Umbilical cord (tissue), 1 donor: ENCODE measurements at regions not wholly inside any gene's neighbourhood (a gene's known extent, or its start where the extent isn't known, plus 50 kb on each side); places are given as distances from the start of the nearest gene placed in this dataset.
"Not testable (repeated sequence)": the region's sequence is repeated elsewhere in the genome, so short reads cannot be mapped to it uniquely, and the experiment has no call there.

ENCODE experiments used
- DNase-seq: peaks from one replicate; pipeline ENCODE4 v3.0.0-alpha.2; 2015; ENCODE audit warnings: low spot score

DNA sequence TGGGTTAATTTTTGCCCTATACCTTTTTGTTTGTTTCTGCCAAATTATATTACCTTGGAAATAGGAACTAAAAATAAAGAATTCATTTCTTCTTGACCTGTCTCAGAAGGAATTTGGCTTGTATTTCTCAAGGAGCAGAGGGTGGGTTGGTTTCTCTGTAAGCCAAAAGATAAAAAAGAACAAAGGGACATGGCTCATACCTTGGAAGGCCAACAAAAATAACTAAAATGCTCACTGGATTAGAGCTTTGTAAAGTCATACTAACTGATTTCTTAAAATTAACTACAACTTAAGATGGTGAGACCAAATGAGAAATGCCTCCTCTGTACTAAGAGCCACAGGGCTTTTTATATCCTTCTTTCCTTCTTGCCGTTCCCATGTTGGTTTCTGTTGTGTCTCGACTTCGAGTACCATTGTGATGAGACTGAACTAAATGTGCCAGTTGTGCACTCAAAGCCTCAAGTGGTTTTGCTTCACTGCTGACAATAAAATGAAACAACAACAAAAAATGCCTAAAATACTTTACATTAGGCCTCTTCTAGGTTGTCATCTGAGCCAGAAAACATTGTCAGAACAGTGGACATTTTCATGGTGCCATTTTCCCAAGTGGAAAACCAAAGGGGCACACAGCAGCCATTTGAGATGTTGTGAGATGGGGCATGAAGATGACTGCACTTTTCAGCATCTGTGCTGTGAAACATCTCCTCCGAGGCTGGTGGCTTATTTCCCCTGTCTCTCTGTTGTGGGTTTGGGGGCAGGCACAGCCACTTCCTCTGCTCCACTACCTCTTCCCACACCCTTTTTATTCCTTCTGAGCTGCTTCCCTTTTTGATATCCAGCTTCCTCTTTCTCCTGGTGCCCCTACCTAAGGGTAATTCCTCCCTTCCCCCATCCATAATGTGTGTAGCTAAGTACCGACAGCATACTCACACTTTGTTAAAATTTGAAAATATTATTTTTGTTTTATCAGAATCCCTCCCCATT lies 51.8 kb upstream of the AGR3 start:
- peak; percentile 34 for DNase-seq

DNA sequence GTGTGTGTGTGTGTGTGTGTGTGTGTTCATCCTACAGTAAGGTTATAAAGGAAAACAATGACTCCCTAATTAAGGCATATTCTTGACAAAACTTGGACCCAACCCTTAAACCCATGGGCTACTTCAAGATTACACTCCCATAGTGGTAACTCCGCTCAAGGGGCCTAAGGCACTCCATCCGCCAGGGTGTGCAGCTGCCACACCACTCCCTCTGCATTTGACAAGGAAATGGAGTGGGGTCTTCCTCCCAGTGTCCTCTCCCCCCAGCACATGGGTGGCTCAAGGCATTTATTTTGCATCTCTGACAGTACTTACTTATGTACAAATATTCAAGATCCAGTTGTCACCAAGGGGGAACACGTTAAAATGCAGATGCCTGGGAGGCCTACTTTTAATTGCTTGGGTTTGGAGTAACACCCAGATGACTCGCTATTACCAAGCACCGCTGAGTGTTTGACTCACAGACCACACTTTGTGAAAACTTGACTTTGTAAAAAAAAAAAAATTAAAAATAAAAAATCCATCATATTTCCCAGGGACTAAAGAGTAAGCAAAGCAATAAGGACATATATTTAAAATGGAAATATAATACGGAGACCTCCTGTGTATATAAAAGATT lies 53.0 kb upstream of the AGR3 start:
- DNase-seq, result no peak

GRCh38 chr7:16935341-16935735 lies 53.6 kb upstream of the AGR3 start:
- no peak for DNase-seq

DNA sequence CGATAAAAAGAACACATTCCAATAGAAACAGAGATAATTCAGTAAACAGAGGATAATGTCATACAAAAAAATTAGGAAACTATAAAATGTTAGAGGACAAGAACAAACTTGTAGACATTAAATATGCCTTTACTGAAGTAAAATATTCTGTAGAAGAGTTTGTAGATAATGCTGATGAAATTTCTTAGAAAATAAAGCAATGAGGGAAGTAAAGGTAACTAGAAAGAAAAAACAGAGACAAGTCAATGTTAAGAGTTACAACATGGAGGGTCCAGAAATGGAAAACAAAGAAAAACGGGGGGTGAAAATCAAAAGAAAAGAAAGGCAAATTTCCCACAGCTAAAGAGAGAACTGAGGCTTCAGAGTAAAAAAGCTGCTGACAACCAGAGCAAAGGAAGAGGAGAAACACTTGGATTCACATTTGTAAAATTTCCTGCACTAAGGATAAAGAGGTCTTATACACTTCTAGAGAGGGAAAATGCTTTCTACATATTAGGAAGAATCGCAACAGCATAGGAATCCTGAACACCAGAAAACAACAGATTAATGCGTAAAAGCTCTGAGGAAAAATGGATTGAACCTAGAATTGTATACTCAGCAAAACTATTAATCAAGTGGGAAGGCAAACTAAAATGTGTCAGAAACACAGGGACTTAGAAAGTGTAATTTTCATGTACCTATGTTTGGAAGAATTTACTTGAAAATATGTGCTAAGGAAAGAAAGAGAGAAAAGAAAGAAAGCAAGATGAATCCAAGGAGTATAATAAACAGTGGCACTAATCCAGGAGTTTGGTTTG lies 55.0 kb upstream of the AGR3 start:
- DNase-seq, result no peak

DNA sequence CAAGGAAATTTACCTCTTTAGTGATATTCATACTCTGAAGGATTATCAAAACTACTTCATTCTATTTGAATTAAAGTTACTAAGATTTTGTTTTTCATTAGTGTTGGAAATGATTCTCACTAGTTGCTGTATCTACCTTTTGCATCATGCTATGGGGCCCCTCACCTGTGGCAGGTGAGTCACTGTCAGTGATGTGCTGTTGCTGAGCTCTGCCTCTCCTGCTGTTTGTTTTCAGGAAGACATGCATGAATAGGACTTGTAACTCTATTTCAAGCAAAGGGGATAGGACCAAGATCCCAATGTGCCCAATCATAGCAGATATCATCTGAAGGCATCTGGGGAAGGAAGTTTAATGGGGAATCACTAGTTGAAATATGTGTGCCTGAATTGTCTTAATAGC lies 57.4 kb upstream of the AGR3 start:
- DNase-seq, result no peak

DNA sequence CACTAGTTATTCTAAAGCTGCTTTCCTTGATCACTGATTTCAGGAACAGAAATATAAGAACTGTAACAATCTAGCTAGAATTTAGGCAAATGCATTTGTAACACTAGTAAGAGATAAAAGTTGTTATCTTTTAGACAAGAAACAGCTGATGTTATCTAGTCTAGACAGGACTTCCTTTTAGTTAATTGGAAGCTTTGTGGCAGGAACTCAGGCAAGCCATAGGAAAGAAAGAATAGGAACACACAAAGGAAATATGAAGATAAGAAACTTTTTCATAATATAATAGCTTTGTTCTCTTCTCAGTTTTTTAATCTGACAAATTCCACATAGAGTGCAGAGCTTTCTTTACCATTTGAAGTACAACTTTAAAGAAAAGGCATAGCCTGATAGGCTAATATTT lies 59.0 kb upstream of the AGR3 start:
- no peak for DNase-seq

GRCh38 chr7:16942929-16943509 lies 61.2 kb upstream of the AGR3 start:
- no peak for DNase-seq

- no peak for DNase-seq
These were observed 63.2 kb upstream of the AGR3 start for GRCh38 chr7:16944936-16945335.

- DNase-seq, result no peak
These were observed 63.6 kb upstream of the AGR3 start for GRCh38 chr7:16945372-16945771.

GRCh38 chr7:16948110-16948509 lies 66.3 kb upstream of the AGR3 start:
- DNase-seq, result not testable (repeated sequence)

DNA sequence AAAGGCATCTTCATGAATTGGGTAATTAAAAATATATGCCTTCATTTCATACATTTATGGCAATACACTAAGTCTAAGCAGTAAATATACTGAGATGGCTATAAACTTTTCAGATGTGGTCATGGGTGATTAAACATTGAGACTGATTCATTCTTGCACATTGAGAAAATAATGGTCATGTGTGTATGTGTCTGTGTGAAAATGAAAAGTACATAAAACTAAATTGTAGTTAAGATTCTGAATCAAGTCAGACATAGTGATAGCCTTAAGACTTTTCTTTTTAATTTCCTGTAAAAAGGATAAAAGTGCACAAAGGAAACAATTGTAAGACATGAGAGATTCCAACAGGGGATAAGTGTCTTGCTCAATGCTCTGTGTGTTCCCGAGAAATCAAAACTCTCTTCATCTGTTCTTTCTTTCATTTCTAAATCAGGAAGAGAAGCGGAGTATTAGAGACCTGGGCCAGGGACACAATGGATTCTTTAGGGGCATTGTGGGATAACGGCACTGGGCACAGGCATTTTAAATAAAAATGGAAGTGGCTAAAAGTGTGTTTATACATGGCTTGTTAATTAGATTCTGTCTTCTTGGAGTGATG lies 69.8 kb upstream of the AGR3 start:
- no peak for DNase-seq

- no peak for DNase-seq
These were observed 72.5 kb upstream of the AGR3 start for GRCh38 chr7:16954321-16954720.

DNA sequence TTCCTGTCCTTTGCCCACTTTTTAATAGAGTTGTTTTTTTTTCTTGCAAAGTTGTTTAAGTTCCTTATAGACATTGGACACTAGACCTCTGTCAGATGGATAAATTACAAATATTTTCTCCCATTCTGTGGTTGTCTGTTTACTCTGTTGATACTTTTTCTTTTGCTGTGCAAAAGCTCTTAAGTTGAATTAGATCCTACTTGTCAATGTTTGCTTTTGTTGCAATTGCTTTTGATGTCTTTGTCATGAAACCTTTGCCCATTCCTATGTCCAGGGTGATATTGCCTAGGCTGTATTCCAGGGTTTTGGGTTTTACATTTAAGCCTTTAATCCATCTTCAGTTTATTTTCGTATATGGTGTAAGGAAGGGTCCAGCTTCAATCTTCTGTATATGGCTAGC lies 76.9 kb upstream of the AGR3 start:
- no peak for DNase-seq

DNA sequence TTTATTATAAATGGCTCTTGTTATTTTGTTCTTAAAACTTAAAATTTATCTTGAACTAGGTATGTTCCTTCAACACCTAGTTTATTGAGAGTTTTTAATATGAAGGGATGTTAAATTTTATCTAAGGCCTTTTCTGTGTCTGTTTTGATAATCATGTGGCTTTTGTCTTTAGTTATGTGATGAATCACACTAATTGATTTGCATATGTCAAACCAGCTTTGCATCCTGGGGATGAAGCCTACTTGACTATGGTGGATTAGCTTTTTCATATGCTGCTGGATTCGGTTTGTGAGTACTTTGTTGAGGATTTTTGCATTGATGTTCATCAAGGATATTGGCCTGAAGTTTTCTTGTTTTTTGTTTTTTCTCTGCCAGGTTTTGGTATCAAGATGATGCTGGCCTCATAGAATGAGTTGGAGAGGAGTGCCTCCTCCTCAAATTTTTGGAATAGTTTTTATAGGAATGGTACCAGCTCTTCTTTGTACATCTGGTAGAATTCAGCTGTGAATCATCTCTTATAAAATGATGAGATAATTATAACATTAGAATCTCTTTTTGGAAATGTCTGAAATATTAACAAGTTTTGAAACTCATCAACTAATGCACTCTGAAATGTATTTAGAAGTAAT lies 78.7 kb upstream of the AGR3 start:
- no peak for DNase-seq

- DNase-seq, result peak; percentile 95
These were observed 79.9 kb upstream of the AGR3 start for GRCh38 chr7:16961641-16962040.

- DNase-seq, result no peak
These were observed 81.3 kb upstream of the AGR3 start for GRCh38 chr7:16963044-16963443.

- DNase-seq, result not testable (repeated sequence)
These were observed 83.9 kb upstream of the AGR3 start for GRCh38 chr7:16965697-16966096.

DNA sequence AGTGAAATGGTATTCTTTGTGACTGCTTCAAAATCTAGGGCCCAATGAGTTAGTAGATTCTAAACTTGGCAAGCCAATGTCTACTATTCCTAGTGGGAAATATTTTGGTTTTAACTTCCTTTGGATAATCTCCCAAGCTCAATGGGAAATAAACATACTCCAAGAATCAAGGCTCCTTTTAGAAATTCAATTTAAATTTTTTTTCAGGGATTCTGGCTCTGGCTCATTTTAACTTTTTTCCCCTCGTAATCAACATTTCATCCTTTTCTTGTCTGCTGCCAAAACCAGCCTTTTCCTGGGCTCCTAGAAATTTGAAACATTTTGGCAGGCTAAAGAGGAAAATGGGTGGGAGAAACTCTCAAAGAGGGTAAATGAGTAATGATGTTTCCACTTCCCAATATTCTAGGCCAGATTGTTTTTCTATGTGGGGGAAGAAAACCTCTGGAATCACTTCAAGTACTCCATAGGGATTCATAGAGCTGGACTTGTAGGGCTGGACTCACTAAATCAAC lies 85.6 kb upstream of the AGR3 start:
- DNase-seq, result peak; percentile 68

- DNase-seq, result no peak
These were observed 89.1 kb upstream of the AGR3 start for GRCh38 chr7:16970732-16971482.

DNA sequence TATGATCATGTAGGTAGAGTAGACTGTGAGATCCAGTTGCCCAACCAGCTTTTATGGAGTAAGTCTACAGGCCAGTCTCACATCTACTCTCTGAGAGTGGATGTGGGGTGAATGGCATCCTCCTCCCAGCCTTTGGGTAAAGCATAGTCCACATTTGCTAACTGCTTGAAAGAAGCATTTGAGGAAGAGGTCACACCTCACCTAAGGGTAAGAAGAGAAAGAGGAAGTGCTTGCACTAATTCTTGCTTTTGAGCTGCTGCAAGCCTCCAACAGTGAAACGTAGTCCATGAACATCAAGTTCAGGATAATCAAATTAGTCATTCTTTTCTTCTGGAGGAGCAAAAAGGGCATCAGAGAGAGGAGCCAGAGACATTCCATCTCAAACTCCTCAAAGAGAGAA lies 93.9 kb upstream of the AGR3 start:
- no peak for DNase-seq
